ENCODE measurements at regions not wholly inside any gene's neighbourhood (a gene's known extent, or its start where the extent isn't known, plus 50 kb on each side); places are given as distances from the start of the nearest gene placed in this dataset.
"Not testable (repeated sequence)": the region's sequence is repeated elsewhere in the genome, so short reads cannot be mapped to it uniquely, and the experiment has no call there.

- FAIRE-seq = no peak
Measured at GRCh38 chrX:63581906-63582305, 203.1 kb downstream of the ARHGEF9 start.

DNA sequence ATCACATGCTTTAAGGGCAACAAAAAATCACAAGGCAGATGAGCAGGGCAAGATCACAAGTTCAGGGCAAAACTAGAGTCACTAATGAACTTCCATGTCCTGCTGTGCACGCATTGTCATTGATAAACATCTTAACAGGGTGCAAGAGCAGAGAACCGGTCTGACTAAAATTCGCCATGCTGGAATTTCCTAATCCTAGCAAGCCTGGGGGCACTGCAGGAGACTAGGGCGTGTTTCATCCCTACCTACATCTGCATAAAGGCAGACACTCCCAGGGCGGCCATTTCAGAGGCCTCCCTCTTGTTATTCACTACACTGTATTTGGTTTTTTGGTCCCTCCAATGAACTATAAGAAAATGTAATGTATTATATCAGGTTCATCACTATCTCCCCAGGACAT, 203.6 kb downstream of the ARHGEF9 start:
- FAIRE-seq = no peak

DNA sequence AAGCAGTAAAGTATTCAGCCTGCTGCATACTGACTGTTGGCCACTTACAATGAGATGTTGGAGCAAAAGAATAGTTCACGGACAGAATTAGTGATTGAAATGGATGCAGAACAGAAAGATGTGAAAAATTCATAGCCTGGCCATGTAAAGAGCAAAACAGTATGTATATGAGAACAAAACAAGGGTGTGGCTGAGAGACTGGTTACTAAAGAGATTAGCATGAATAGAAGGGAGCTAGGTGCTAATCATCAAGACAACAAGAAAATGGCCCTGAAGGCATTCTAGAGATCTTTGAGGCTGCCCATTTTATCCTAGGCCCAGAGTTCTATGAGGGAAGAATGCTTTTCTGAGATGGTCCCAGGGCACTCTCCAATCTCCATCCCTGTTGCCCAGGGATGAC, 208.5 kb downstream of the ARHGEF9 start:
- no peak for FAIRE-seq

DNA sequence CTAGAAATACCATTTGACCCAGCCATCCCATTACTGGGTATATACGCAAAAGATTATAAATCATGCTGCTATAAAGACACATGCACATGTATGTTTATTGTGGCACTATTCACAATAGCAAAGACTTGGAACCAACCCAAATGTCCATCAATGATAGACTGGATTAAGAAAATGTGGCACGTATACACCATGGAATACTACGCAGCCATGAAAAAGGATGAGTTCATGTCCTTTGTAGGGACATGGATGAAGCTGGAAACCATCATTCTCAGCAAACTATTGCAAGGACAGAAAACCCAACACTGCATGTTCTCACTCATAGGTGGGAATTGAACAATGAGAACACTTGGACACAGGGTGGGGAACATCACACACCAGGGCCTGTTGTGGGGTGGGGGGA, 209.3 kb downstream of the ARHGEF9 start:
- FAIRE-seq = not testable (repeated sequence)

DNA sequence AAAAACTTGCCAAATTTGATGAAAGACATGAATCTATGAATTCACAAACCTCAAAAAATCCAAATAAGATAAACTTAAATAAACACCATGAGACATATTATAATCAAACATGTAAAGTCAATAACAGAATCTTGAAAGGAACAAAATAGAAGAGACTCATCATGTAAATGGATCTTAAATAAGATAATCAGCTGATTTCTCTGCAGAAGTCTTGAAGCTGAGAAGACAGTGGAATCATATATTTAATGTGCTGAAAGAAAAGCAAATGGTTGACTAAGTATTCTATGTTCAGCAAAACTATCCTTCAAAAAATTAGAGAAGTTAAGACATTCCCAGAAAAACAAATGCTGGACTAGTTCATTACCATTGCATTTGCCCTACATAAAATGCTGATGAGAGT, 215.7 kb upstream of the SPIN4 start:
- FAIRE-seq = peak; percentile 37

- FAIRE-seq = no peak
Measured at GRCh38 chrX:63561425-63561824, 210.3 kb upstream of the SPIN4 start.

DNA sequence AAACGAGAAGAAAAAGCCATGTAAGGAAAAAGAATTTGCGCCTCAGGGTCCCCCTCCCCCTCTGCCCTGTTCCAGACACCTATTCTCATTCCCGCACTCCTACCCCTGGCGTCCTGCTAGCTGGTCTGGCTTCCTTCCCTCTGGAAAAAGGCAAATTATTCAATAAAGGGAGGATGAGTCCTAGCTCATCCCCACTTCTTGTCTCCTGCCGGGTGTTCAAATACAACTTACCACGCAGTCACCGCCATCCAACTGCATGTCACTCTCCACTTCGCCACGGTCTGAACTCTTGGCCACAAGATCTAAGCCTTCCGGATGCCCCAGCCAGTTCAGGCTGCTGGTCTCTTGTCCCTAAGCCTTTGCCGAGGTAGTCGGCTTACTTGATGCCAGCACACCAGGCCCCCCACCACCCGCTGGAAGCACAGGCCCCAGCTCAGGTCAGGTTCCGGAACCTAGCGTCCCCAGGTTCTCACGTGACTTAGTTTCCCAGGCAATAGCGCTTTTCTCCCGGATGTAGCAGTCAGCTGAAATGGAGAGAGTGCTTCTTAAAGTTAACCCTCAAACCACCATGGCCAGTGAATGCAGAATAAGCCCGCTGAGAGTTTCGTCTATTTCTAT, 209.6 kb upstream of the SPIN4 start:
- FAIRE-seq = no peak

DNA sequence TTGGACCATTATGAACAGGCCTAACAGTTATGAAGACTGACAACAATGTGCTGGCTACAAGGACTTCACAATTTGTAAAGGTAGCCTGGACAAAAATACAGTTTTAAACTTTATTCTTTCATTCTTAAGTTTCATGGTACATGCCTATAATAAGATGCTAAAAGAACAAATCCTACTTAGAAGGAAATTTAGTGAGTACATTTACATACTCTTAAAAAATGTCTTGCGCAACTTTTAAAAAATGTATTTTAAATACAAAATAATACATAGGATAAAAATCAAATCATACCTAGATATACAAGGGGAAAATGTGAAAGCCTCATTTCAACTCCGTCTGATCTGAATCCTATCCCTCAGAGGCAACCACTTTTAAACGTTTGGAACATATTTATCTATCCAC, 200.7 kb upstream of the SPIN4 start:
- FAIRE-seq = peak; percentile 16

DNA sequence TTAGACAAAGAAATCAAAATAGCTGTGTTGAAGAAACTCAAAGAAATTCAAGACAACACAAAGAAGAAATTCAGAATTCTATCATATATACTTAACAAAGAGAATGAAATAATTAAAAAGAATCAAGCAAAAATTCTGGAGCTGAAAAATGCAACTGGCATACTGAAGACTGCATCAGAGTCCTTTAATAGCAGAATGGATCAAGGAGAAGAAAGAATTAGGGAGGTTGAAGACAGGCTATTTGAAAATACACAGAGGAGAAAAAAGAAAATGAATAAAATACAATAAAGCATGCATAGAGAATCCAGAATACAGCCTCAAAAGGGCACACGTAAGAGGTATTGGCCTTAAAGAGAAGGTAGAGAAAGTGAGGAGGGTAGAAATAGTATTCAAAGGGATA, 179.5 kb upstream of the SPIN4 start:
- FAIRE-seq = no peak

- no peak for FAIRE-seq
Measured at GRCh38 chrX:63529961-63530360, 178.8 kb upstream of the SPIN4 start.

- no peak for FAIRE-seq
Measured at GRCh38 chrX:63526863-63527262, 175.7 kb upstream of the SPIN4 start.

DNA sequence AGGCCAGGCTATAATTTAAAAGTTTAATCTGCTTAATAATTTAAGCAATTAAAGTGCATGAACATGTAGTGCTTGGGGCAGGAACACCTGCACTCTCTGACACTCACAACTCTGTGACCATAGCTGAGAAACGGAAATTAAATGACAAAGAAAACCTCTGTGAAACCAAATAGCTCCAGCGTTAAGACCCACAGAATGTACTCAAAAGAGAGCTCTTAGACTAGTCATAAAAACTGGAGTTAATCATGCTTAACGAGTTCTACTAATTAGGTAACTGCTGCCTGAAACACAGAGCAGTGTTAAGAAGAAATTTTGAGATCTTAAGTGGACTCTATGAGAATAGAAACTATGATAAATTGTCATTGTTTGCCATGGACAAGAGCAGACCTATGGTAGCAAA, 174.4 kb upstream of the SPIN4 start:
- no peak for FAIRE-seq

DNA sequence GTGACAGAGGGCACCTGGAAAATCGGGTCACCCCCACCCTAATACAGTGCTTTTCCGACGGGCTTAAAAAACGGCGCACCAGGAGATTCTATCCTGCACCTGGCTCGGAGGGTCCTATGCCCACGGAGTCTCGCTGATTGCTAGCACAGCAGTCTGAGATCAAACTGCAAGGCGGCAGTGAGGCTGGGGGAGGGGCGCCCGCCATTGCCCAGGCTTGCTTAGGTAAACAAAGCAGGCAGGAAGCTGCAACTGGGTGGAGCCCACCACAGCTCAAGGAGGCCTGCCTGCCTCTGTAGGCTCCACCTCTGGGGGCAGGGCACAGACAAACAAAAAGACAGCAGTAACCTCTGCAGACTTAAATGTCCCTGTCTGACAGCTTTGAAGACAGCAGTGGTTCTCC, 168.2 kb upstream of the SPIN4 start:
- FAIRE-seq = not testable (repeated sequence)

- FAIRE-seq = no peak
Measured at GRCh38 chrX:63514569-63515080, 163.5 kb upstream of the SPIN4 start.

GRCh38 chrX:63513825-63514568, 162.9 kb upstream of the SPIN4 start:
- FAIRE-seq = no peak

GRCh38 chrX:63511361-63511760, 160.2 kb upstream of the SPIN4 start:
- FAIRE-seq = no peak

- no peak for FAIRE-seq
Measured at GRCh38 chrX:63508668-63509067, 157.5 kb upstream of the SPIN4 start.

DNA sequence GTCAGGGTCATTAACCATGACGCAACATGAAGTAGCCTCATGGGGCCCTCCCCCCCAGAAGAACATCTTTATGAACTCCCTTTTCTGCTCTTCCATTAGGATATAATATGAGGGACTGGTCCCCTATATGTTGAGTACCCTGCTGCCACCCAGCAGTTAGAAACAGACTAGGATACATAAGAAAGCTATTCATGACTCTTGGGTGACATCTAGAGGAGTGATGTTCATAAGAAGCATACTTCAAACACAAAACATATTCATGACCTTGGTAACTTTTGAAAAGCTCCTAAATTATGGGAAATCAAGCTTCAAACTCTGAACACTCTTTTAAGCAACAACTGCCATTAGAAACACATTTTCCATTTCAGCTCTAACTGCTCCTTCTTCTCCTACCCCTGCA, 155.2 kb upstream of the SPIN4 start:
- peak; percentile 81 for FAIRE-seq

GRCh38 chrX:63503541-63503940, 152.4 kb upstream of the SPIN4 start:
- no peak for FAIRE-seq

DNA sequence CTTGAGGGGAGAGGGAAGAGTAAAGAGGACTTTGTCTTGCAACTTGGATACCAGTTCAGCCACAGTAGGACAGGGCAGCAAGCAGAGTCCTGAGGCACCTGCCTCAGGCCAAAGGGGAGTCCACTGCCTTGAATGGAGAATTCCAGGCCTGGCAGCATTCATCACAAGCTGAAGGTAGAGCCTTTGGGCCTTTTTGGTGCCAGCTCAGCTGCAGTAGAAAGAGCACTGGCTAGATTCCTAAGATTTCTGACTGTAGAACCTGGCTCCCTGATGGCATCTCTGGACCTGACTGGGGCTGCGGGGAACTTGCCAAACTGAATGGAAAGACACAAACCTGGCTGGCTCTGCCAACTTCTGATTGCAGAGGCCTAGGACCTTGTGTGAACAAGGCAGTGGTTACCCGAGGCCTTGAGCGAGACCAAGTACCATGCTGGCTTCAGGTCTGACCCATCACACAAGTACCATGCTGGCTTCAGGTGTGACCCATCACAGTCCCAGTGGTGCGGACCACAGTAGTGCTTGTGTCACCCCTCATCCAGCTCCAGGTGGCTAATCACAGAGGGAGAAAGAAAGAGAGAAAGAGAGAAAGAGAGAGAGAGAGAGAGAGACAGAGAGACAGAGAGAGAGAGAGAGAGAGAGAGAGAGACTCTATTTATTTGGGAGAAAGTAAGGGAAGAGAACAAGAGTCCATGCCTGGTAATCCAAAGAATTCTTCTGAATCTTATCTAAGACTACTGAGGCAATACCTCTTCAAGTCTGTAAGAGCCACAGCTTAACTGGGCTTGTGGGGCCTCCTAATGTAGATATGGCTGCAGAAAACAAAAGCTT, 137.6 kb upstream of the SPIN4 start:
- FAIRE-seq = no peak

- no peak for FAIRE-seq
Measured at GRCh38 chrX:63475200-63475599, 124.1 kb upstream of the SPIN4 start.

DNA sequence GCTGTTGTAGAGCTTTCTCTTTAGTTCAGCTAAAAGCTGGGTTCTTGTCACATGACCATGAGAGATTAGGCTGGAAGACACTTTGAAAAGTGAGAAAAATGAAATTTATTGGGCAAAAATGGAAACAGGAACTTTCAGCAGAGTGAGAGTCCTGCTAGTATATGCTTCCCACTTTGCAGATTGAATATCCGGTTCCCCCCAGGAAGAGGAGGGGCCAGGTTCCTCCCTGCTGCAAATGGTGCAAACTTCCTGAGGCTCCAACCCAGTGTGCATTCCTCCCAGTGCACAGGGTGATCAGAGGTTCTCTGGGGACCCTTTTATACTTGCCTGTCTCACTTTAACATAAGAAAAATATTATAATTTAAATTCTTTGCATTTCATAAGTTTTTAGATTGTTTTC, 119.9 kb upstream of the SPIN4 start:
- no peak for FAIRE-seq

DNA sequence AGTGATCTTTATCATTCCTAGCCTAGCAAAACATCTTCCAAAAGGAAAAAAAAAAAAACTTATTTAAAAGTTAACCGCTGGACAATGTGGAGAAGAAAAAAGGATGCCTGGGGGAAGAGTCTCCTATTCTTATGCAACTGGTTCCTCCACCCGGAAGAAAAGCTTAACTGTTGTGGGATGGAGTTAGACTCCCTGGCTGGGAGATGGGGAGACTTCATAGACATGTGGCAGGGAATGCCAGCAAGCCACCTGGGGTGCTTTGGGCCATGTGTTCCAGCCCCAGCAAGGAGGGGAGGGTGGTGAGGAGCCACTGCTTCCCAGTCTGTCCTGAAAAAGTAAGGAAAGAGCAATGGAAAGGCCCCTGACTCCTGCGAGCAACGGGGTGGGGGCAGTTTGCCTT, 119.4 kb upstream of the SPIN4 start:
- FAIRE-seq = no peak

GRCh38 chrX:63466690-63467089, 115.6 kb upstream of the SPIN4 start:
- no peak for FAIRE-seq

All from A204.1 (cell line).